HuH-7 (cell line): ENCODE measurements at regions not wholly inside any gene's neighbourhood (a gene's known extent, or its start where the extent isn't known, plus 50 kb on each side); places are given as distances from the start of the nearest gene placed in this dataset.
"Not testable (repeated sequence)": the region's sequence is repeated elsewhere in the genome, so short reads cannot be mapped to it uniquely, and the experiment has no call there.

Experiments
- DNase-seq: peaks from one replicate; pipeline ENCODE4 v3.0.0; 2011; ENCODE audit warnings: low spot score

DNA sequence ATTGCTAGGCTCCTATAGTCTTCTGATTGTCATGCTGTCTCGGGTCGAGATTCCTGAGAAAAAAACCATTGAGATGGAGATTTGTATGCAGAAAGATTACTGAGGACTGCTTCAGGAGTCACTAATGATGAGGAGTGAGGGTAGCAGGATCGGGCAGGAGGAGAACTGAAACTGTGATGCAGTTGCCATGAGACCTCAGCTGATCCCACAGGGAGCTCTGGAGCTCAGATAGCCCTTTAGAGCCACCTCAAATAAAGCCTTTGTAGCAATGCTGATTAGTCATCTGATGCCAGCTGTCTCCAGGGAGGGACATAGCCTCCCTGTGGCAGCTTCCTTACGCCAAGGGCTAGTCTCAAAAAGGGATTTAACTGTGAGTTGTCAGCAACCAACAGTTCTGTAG lies 256.9 kb downstream of the DMAC1 start:
- DNase-seq = no peak

DNA sequence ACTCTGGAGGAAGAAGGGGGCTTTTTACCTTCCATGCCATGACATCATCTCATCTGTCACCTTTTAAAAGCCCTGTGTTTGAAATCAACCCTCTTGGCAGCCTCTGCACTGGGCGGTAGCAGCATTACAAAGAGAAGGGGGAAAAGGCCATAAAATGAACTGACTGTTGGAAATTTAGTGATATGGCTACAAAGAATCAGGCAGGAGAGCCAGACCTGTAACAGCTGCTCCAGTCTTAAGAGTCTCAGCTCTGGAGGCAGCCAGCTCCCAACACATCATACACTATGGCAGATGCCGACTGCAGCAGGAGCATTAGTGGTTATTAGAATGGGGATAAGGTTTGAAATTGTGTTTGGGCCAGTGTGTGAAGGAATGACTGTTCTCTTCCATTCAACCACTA lies 257.5 kb downstream of the DMAC1 start:
- DNase-seq = no peak

GRCh38 chr9:7536310-7536939 lies 263.2 kb downstream of the DMAC1 start:
- DNase-seq = peak; percentile 17

GRCh38 chr9:7534211-7534935 lies 265.2 kb downstream of the DMAC1 start:
- no peak for DNase-seq

- DNase-seq = no peak
Observed at GRCh38 chr9:7533376-7534090, 266.0 kb downstream of the DMAC1 start.

- no peak for DNase-seq
Observed at GRCh38 chr9:7523426-7524043, 276.0 kb downstream of the DMAC1 start.

DNA sequence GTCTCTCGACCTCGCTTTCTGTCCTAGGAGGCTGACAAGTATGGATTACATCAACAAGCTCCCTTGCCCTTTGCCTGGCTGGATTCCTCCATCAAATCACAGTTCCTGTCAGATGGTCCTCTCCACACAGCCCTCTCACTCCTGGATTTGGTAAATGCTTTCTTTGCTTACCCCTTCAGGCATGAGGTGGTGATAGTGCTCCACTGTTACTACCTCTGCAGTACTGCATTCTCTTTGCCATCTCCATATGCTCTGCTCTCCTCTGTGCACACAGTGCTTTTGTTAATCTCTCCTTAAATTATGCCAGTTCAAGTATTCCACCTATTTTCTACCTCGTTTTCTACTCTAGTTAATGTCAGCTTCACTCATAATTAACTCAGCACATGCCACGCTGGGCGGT lies 279.2 kb downstream of the DMAC1 start:
- DNase-seq = no peak

DNA sequence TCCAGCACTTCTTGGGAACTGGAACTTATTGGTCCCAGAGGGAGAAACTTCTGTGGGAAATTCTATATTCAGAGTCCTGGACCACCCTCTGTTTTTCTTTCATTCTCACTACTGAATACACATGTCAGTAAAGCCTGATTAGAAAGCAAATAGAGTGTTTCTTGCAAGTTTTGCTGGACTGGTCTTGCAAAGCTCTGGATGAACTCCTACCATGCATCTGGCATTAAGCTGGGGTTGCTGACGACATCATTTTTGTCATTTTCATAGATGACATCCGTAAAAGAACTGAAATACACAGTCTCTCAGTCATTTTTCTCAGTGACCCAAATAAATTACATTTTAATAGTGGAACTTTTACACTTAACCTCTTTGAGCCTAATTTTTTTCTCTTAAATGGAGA lies 283.2 kb downstream of the DMAC1 start:
- no peak for DNase-seq

DNA sequence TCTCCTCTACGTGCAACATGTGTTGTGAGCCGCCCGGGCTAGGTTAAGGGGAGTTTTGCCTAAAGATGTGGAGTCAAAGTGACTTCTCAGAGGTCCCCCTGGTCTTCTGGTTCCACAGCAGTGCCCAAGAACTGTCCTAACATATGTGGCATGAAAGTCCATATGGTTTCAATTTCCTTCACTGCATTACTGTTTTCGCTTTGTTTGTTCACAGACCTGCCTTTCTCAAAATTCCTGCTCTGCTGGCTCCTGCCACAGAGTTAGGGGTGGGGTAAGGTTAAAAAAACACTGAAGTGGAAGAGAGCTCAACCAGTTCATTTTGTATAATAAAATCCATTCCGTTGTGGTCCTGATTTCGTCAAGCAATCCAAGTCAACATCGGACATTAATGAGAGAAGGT lies 289.4 kb downstream of the DMAC1 start:
- DNase-seq = no peak

DNA sequence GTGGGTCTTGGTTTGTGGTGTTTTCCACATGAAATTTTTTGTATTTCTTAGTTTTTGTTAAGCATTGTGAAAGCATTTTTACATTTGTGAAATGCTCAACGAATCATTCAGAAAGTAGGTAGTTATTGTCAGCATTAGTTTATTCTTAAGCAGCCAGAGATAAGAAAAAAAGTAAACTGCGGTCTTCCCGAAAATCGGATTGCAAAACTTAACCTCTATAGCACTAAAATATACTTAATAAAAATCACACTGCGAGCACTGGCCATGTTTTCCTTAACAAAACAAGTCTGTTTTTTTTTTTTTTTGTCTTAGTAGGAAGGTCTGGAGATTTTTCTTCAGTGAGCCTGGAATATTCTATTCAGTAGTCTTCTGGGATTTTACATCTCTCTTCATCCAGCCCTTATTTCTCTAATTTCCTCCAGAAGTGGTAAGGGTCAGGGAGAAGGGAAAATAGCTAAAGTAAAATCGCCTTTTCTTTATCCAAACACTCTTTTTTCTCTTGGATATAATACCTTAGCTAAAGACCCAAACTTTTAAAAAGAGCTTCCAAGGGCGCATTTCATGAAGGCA lies 289.9 kb downstream of the DMAC1 start:
- no peak for DNase-seq

GRCh38 chr9:7508516-7508915 lies 291.1 kb downstream of the DMAC1 start:
- DNase-seq = no peak

DNA sequence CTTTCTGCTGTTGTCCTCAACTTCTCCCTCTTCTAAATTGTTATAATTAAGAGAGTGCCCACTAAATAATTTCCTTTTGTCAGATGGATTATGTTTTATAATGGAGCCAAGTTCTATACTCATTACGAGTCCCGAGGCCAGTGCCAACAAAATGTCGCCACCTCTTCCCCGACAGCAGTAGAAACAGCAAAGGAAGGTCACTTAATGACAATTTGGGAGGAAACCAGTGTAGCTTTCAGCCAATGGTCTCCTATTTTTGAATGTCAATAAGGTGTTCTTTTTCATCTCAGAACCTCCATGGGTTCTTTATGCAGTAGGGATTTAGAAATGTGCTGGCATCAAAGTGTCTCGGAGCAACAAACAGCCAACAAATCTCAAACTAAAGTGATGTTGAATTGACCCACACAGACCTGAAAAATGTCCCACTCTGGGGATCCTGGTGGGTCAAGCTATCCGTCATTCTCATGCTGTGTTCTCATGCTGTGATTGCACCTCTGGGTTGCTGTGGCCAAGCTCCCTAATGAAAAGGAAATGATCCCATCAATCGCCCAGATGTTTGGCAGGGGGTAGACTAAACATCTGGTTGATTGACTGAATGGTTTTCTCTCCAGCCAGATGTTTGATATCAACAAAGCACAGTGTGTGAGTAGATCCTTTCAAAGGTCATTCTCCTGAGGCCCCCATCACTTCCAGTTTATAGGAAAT lies 291.9 kb downstream of the DMAC1 start:
- no peak for DNase-seq

- no peak for DNase-seq
Observed at GRCh38 chr9:7507026-7507425, 292.6 kb downstream of the DMAC1 start.

- DNase-seq = no peak
Observed at GRCh38 chr9:7500521-7500920, 299.1 kb downstream of the DMAC1 start.

DNA sequence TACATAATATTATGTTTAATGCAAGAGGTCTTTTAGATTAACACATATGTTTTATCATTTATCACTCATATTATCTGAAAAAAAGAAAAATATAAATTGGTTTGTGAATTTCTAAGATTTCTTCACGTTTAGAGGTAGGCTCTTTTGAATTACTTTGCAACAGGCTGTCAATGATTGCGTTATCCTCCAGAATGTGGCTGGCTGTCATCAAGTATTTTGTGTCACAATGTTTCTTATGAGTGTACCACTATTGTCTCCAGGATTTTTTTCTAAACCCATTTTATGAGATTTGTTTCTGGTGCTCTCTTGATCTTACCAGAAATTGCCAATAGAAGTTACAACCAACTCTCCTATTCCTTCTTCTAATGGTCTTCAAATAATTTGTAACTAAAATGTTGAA lies 307.9 kb downstream of the DMAC1 start:
- no peak for DNase-seq

GRCh38 chr9:7490317-7491108 lies 309.1 kb downstream of the DMAC1 start:
- DNase-seq = no peak

DNA sequence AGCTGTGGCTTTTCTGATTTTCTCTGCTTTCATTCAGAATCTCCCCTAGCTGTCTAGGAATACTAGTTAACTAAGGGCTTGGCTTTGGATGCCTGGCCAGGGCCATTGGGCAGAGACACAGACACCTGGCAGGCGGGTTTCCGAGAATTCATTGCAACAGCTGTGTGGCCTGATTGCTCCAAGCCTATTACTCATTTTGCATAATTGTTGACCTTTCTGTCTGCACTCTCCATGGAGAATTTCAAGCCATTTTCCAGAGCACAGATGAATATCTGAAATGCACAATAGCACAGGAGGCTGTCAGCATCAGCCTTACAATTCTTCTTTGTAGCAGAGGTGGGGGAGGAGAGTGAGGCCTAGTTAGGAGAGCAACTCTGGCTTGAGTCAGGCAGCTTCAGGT lies 310.5 kb downstream of the DMAC1 start:
- DNase-seq = no peak

- not testable (repeated sequence) for DNase-seq
Observed at GRCh38 chr9:7484014-7484413, 315.6 kb downstream of the DMAC1 start.

DNA sequence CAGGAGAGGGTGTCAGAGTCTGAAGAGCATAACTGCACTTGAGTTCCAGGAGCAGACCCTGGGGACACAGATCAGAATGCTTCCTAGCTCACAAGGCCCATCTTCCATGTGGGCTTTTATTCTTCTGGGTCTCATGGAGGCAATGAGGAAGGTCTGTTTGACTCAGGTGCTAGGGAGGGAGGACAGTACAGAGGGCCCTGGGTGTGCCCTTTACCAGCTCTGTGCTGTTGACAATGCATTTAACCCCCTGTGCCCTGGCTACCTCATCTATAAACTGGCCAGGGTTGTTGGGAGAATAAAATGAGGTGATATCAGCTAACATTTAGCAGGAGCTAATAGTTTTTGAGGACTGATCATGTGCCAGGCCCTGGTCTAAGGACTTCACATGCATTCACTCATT lies 318.0 kb downstream of the DMAC1 start:
- DNase-seq = no peak

- no peak for DNase-seq
Observed at GRCh38 chr9:7479300-7479699, 320.3 kb downstream of the DMAC1 start.

GRCh38 chr9:7478646-7479045 lies 320.9 kb downstream of the DMAC1 start:
- DNase-seq = no peak
